ENCODE measurements at regions not wholly inside any gene's neighbourhood (a gene's known extent, or its start where the extent isn't known, plus 50 kb on each side); places are given as distances from the start of the nearest gene placed in this dataset.

DNA sequence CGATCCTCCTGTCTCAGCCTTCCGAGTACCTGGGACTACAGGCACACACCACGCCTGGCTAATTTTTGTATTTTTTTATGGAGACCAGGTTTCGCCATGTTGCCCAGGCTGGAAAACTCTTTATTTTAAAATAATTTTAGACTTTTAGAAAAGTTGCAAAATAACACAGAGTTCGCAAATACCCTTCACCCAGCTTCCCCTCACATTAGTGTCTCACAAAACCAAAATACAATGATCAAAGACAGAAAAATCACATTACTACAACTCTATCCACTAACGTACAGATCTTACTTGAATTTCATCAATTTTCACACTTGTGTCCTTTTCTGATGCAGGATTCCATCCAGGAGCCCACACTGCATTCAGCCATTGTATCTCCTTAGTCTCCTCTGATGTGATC, 58.8 kb upstream of the ERRFI1 start:
- DNase-seq (ENCODE audit: low read depth), result no peak

DNA sequence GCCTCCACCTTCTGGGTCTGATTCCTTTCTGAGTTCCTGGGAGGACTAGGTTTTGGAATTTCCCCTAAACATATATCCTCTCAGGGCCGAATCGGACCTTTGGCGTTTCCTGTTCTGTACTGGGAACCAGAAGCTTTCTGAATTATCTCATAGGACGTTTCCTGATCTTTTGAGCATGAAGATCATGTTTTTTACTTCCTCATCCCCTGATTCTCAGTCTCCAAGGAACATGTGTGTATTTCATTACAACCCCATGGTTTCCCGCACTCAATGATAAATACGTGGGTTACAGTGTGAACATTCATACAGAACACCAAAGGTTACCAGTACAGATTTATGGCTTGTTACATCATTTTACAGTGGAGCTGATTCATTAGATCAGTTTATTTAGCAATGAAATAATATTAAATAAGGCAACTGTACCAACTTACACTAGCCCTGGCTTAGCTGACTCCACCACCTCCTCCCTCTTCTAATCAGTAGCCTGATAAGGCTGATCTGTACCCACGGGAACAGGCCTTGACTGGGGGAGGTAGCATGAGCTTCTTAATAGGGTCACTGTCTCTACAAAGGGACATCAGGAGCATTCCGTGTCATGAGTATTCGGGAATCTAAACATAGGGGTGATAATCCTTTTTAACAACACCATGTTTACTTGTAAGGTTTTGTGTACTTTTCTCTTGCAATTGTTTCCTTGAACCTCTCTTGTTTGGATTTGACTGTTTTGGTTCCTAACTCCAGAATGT, 57.8 kb upstream of the ERRFI1 start:
- DNase-seq (ENCODE audit: low read depth), result peak; percentile 98

DNA sequence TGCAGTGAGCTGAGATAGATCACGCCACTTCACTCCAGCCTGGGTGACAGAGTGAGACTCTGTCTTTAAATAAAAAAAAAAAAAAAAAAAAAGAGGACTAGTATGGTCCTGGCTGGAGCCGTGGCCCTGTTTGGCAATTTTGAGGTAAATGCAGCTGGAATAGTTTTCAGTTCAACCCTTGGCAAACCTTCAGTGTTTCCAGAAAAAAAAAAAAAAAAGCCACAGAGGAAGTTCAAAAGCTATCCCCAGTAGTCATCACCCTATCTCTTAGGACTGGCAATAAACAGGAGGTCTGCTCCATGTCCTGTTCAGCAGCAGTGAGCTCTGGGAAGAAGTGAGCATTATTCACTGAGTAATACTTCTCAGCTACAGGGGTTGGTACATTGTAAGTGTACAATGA, 56.8 kb upstream of the ERRFI1 start:
- DNase-seq (ENCODE audit: low read depth), result peak; percentile 97

DNA sequence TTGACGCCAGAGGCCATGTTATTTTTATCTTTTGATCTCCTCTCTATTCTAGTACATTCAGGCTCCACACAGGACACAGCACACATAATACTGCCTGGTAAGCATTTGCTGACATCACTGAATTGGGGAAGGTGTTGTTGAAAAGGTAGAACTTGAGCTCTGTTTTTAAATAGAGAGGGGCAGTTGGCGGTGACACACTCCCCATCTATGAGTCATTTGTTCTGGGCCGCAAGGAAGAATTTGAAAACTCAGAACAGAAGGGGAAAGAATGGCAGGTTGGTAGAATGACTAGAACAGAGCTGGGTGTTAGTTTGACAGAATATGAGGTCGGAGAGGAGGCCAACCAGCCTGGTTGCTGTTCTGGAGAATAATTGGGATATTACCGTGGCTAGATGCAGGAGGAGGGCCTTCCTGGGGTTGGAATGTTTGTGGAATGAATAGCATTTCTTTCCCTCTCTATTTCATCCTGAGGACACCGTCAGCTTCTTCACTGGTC, 52.1 kb upstream of the ERRFI1 start:
- peak; percentile 96 for DNase-seq (ENCODE audit: low read depth)

DNA sequence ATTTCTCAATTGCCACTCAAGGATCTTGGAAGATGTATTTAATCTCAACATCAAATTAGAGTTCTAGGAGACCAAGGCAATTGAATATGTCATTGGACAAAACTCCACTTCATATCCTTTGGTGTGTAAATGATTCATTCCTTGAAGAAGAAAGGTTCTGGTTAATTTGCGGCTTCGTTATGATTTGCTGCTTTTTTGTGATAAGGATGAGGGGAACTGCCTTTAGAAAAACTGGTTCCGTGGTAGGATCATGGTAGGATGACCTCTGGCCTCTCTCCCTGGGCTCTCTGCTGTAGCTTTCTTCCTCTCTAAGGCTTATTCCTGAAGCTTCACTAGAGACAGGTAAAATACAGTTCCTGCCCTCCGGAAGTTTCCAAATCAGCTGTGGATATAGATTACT, 51.5 kb upstream of the ERRFI1 start:
- peak; percentile 74 for DNase-seq (ENCODE audit: low read depth)

DNA sequence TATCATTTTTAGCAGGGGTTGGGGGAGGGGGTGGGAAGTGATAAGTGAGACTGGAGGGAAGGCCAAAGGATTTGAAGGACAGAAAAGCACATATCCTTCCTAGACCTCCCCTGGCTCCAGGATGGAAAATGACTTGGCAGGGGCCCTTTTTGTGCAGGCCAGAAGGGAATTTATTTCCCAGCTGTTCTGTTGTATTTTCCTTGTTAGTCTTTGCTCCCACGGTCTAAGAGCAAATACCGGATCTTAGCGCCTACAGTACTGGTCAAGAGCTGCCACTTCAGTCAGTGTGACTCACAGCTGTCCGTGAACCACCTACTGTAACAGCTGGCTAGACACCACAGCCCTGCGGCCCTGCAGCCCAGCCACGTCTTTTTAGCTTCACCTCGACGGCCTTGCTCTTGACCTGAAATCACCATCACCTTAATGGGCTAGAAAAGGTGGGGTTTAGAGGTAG, 51.0 kb upstream of the ERRFI1 start:
- DNase-seq (ENCODE audit: low read depth), result peak; percentile 94

DNA sequence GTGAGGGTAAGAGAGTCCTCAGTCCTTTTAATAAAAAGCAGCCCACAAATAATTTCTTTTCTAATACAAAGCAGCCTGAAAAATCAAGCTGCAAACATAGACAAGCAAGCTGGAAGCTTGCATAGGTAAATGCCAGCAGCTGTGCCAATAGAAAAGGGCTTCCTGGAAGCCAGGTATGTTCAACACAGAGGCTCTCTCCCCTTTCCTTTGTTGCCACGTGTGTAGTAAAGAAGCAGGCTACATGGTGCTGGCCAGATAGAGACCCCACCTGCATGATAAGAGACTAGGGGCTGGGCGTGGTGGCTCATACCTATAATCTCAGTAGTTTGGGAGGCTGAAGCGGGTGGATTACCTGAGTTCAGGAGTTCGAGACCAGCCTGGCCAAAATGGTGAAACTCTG, 50.1 kb upstream of the ERRFI1 start:
- no peak for DNase-seq (ENCODE audit: low read depth)
